ENCODE measurements at regions not wholly inside any gene's neighbourhood (a gene's known extent, or its start where the extent isn't known, plus 50 kb on each side); places are given as distances from the start of the nearest gene placed in this dataset.
"Not testable (repeated sequence)": the region's sequence is repeated elsewhere in the genome, so short reads cannot be mapped to it uniquely, and the experiment has no call there.

DNA sequence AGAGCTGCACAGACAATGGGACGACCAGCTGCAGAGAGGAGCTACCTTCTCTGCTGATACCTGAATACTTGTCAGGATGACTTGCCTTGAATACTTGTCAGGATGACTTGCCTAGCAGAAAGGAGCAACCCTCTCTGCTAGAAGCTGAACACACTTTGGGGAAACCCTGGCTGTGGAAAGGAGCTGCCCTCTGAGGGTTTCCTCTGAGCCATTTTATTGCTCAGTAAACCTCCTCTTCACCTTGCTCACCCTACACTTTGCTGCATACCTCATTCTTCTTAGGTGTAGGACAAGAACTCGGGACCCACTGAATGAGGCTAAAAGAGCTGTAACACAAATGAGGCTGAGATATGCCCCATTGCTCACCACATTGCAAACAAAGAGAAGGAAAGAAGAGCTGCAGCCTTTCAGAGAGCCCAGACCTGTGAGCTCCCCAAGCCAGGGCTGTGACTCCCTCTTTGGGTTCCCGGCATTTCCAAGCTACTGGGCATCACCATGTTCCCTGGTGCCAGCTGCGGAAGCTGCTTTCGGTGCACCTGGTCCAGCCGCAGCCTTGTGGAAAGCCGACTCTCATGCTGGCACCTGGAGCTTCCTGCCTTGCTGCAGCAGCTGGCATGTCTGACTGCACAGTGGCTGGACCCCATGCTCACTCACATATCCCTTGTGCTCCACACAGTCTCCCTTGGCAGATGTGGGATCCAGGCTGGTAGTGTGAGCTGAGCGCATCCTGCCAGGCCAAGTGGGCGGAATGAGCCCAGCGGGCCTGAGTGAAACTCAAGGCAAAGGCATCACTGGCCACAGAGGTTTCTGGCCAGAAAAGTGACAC is 106.7 kb upstream of the AHI1 start:
- ChIA-PET CTCF (no interaction called here), POLR2A (no interaction called here)
- DNase-seq (ENCODE audit: extremely low spot score), result no peak
- TF ChIP-seq FOXK2 (IDR thresholded peaks at IDR 0.05), result no peak
- no peak for TF ChIP-seq FOXA1 (IDR thresholded peaks at IDR 0.05)
- no peak for TF ChIP-seq ELF4 (IDR thresholded peaks at IDR 0.05)

GRCh38 chr6:135605278-135605790 is 107.8 kb upstream of the AHI1 start:
- ChIA-PET CTCF (no interaction called here), POLR2A (no interaction called here)
- no peak for DNase-seq (ENCODE audit: extremely low spot score)
- TF ChIP-seq SP1 (IDR thresholded peaks at IDR 0.05), result no peak
- TF ChIP-seq PKNOX1 (IDR thresholded peaks at IDR 0.05), result no peak
- no peak for TF ChIP-seq BHLHE40 (IDR thresholded peaks at IDR 0.05; ENCODE audit: borderline replicate concordance)

DNA sequence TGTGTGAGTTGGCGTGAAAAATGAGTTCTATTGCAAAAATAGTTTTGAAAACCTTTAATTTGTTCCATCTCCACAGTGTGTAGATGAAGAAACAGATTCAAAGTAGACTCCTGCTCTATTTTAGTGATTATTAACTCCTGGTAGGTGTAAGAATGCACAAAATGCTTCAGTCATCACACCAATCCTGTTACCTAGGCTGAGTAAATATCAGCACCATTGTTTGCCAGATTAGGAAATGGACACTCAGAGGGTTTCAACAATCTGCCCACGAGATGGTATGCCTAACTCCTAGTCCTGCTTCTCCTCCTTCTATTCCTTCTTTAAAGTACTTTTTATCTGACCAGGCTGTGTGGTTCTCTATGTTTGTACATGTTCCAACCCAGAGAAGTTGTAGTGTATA is 108.9 kb upstream of the AHI1 start:
- POLR2A ChIA-PET, result no interaction called here
- DNase-seq (ENCODE audit: extremely low spot score), result no peak
- CTCF ChIA-PET, result no interaction called here
- TF ChIP-seq NFRKB (IDR thresholded peaks at IDR 0.05), result no peak
- no peak for TF ChIP-seq HDGF (IDR thresholded peaks at IDR 0.05; ENCODE audit: borderline replicate concordance)
- TF ChIP-seq FOXA1 (IDR thresholded peaks at IDR 0.05), result no peak
- TF ChIP-seq PKNOX1 (IDR thresholded peaks at IDR 0.05), result no peak
- TF ChIP-seq FOXK2 (IDR thresholded peaks at IDR 0.05), result no peak
- TF ChIP-seq BHLHE40 (IDR thresholded peaks at IDR 0.05; ENCODE audit: borderline replicate concordance), result no peak
- no peak for TF ChIP-seq ARNT (IDR thresholded peaks at IDR 0.05)
- no peak for TF ChIP-seq ZNF384 (IDR thresholded peaks at IDR 0.05)
- TF ChIP-seq FOXM1 (IDR thresholded peaks at IDR 0.05; ENCODE audit: borderline replicate concordance), result no peak
- TF ChIP-seq TARDBP (IDR thresholded peaks at IDR 0.05), result no peak
- TF ChIP-seq SUZ12 (IDR thresholded peaks at IDR 0.05), result no peak
- no peak for TF ChIP-seq SP1 (IDR thresholded peaks at IDR 0.05)
- TF ChIP-seq ELF4 (IDR thresholded peaks at IDR 0.05), result no peak
- TF ChIP-seq LEF1 (IDR thresholded peaks at IDR 0.05; ENCODE audit: borderline replicate concordance), result no peak

DNA sequence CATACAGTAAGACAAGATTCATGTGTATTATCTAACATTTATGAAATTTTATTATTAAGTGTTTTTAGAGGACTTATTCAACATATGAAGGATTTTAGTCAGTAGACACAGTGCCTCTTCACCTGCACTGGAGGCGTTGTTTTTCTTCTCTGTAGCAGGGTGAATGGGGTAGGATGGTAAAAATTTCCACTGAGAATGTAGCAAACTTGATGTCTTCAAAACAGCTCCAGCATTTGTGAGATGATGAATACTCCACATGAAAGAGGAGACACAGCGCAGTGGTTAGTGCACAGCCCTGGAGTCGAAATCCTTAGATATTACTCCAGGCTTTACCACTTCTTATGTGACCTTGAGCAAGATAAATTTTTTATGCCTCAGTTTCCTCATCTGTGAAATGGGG is 110.5 kb upstream of the AHI1 start:
- no peak for DNase-seq (ENCODE audit: extremely low spot score)
- ChIA-PET POLR2A (no interaction called here), CTCF (no interaction called here)
- TF ChIP-seq BHLHE40 (IDR thresholded peaks at IDR 0.05; ENCODE audit: borderline replicate concordance) (no peak), LEF1 (IDR thresholded peaks at IDR 0.05; ENCODE audit: borderline replicate concordance) (no peak), NFRKB (IDR thresholded peaks at IDR 0.05) (no peak), ELF4 (IDR thresholded peaks at IDR 0.05) (no peak), ARNT (IDR thresholded peaks at IDR 0.05) (no peak), FOXM1 (IDR thresholded peaks at IDR 0.05; ENCODE audit: borderline replicate concordance) (no peak), SUZ12 (IDR thresholded peaks at IDR 0.05) (no peak), PKNOX1 (IDR thresholded peaks at IDR 0.05) (no peak), FOXA1 (IDR thresholded peaks at IDR 0.05) (no peak), CTBP1 (IDR thresholded peaks at IDR 0.05; ENCODE audit: borderline replicate concordance) (no peak), HDGF (IDR thresholded peaks at IDR 0.05; ENCODE audit: borderline replicate concordance) (no peak), FOXK2 (IDR thresholded peaks at IDR 0.05) (no peak), ZNF384 (IDR thresholded peaks at IDR 0.05) (no peak), TARDBP (IDR thresholded peaks at IDR 0.05) (no peak), SP1 (IDR thresholded peaks at IDR 0.05) (no peak), L3MBTL2 (conservative IDR thresholded peaks at IDR 0.05) (no peak)

DNA sequence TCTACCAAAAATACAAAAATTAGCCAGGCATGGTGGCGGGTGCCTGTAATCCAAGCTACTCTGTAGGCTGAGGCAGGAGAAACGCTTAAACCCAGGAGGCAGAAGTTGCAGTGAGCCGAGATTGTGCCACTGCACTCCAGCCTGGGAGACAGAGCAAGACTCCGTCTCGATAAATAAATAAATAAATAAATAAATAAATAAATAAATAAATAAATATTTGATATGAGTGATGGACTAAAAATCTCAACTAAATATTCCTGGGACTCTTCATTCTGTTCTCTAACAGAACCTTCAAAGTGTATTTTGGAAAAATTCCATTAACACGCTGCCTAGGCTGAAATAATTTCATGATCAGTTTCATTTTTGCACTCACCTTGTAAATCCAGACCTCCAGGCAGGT is 112.7 kb upstream of the AHI1 start:
- CTCF ChIA-PET; POLR2A ChIA-PET; DNase-seq (ENCODE audit: extremely low spot score): not testable (repeated sequence)

- no peak for DNase-seq (ENCODE audit: extremely low spot score)
- TF ChIP-seq FOXA1 (IDR thresholded peaks at IDR 0.05) (no peak), NFRKB (IDR thresholded peaks at IDR 0.05) (no peak), TARDBP (IDR thresholded peaks at IDR 0.05) (no peak), HDGF (IDR thresholded peaks at IDR 0.05; ENCODE audit: borderline replicate concordance) (no peak), LEF1 (IDR thresholded peaks at IDR 0.05; ENCODE audit: borderline replicate concordance) (no peak), PKNOX1 (IDR thresholded peaks at IDR 0.05) (no peak), ELF4 (IDR thresholded peaks at IDR 0.05) (no peak), FOXK2 (IDR thresholded peaks at IDR 0.05) (no peak), ARNT (IDR thresholded peaks at IDR 0.05) (no peak), FOXM1 (IDR thresholded peaks at IDR 0.05; ENCODE audit: borderline replicate concordance) (no peak), SUZ12 (IDR thresholded peaks at IDR 0.05) (no peak), CTBP1 (IDR thresholded peaks at IDR 0.05; ENCODE audit: borderline replicate concordance) (no peak), SP1 (IDR thresholded peaks at IDR 0.05) (no peak), BHLHE40 (IDR thresholded peaks at IDR 0.05; ENCODE audit: borderline replicate concordance) (no peak), L3MBTL2 (conservative IDR thresholded peaks at IDR 0.05) (no peak), ZNF384 (IDR thresholded peaks at IDR 0.05) (no peak)
- ChIA-PET CTCF (no interaction called here), POLR2A (no interaction called here)
These were observed 119.1 kb upstream of the AHI1 start for GRCh38 chr6:135616655-135617054.

Data from HEK293T (cell line).